ENCODE measurements at regions not wholly inside any gene's neighbourhood (a gene's known extent, or its start where the extent isn't known, plus 50 kb on each side); places are given as distances from the start of the nearest gene placed in this dataset.

GRCh38 chr6:102309700-102310099 is 916.2 kb downstream of the GRIK2 start:
- no peak for DNase-seq

DNA sequence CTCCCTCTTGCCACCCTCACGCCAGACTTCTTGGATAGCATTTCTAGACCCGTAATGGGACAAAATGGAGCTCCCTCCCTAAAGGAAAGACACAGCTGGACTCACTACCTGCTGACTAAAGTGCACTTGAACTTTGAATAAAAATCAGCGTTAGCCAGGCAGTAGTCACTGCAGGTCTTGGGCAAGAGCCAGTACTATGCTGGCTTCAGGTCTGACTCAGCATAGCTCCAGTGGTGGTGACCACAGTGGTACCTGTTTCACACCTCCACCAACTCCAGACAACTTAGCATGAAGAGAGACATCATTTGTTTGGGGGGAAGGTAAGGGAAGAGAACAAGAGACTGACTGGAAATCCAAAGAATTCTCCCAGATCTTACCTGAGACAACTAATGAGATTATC is 906.8 kb downstream of the GRIK2 start:
- no peak for DNase-seq

DNA sequence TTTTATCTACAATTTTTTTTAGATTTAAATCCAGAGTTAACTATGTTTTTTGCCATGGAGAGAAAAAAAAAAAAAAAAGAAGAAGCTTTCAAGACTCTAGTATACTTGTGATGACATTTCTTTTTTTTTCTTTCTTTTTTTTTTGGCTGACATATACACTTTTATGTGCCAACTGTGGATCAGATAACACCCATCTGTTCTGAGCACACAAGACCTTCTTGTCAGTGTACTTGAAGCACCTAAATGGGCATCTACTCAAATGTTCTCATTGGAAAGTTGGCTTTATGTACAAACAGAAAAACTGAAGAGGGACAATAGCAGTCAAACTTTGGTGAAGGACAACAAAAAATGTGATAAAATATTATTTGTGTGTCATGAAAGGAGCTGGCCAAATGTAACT is 904.5 kb downstream of the GRIK2 start:
- no peak for DNase-seq

All from hematopoietic multipotent progenitor cell treated with erythropoietin and hydrocortisone succinate and interleukin-3 and kit ligand, for 6 days (in vitro differentiated cells).